ENCODE measurements at regions not wholly inside any gene's neighbourhood (a gene's known extent, or its start where the extent isn't known, plus 50 kb on each side); places are given as distances from the start of the nearest gene placed in this dataset.

DNA sequence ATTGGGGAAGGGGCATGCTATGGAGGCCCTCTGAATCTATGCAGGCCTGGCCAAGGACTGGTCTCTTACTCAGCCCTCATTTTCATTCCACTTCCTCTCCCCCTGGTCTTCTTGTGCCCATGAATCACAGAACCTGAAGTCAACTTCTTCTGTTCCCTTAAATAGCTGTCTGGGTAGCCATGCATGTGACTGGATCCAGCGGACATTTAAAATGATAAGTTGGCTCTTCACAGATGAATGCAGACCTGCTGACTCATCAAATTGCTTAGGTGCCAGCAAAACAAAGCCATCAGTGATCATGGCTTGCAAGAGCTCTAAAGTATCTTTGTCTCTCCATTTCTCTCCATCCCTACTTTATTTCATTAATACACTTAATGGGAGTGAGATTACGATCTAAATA lies 90.1 kb upstream of the CADPS start:
- TF ChIP-seq, protein P1, sequence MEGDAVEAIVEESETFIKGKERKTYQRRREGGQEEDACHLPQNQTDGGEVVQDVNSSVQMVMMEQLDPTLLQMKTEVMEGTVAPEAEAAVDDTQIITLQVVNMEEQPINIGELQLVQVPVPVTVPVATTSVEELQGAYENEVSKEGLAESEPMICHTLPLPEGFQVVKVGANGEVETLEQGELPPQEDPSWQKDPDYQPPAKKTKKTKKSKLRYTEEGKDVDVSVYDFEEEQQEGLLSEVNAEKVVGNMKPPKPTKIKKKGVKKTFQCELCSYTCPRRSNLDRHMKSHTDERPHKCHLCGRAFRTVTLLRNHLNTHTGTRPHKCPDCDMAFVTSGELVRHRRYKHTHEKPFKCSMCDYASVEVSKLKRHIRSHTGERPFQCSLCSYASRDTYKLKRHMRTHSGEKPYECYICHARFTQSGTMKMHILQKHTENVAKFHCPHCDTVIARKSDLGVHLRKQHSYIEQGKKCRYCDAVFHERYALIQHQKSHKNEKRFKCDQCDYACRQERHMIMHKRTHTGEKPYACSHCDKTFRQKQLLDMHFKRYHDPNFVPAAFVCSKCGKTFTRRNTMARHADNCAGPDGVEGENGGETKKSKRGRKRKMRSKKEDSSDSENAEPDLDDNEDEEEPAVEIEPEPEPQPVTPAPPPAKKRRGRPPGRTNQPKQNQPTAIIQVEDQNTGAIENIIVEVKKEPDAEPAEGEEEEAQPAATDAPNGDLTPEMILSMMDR (conservative IDR thresholded peaks at IDR 0.05; ENCODE audit: low read depth, low read length) = no peak
- no peak for TF ChIP-seq EZH2 (IDR thresholded peaks at IDR 0.05; ENCODE audit: low read length, unreplicated experiment)

Measured in PC-3 (cell line).